ENCODE measurements at regions not wholly inside any gene's neighbourhood (a gene's known extent, or its start where the extent isn't known, plus 50 kb on each side); places are given as distances from the start of the nearest gene placed in this dataset.

DNA sequence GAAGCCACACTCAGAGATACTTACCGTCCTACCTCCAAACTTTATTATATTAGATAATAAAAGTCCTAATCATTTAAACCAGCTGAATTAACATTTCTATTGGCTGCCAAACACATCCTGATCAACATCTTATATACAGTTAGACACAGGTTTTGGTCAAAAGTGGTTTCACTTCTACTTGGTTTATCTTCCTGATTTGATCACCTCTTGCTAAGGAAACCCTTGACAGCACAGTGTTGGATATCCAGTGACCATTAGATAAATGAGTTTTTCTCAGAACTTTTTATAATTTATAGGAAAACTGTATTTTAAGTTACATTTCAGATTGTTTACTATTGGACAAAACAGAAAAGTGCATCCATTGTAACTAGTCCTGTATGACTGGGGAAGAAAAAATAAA is 198.4 kb upstream of the NR2F2 start:
- TF ChIP-seq CTCF (IDR thresholded peaks at IDR 0.05; ENCODE audit: low read depth, low read length, poor library complexity, severe bottlenecking) (no peak), EZH2phosphoT487 (IDR thresholded peaks at IDR 0.05; ENCODE audit: borderline replicate concordance, low read length) (no peak)

Measured in DOHH2 (cell line).